K562 (cell line): ENCODE measurements at regions not wholly inside any gene's neighbourhood (a gene's known extent, or its start where the extent isn't known, plus 50 kb on each side); places are given as distances from the start of the nearest gene placed in this dataset.

Experiments
- ATAC-seq: fragments of 200-7000 bp; cut with Tn5 transposase; 3 replicates; pipeline ENCODE4 v1.9.1; 2020; ENCODE audit warnings: moderate library complexity
- BruUV-seq: library from RNA; stranded (reverse); fragments of 400-500 nt; replicated peaks from 2 replicates; lab custom pipeline; 2021; lab: Mats Ljungman, UMichigan
- CTCF ChIA-PET: fragments of 300-600 bp; formaldehyde crosslinking; extraction: SDS; loops from one replicate; lab custom pipeline; 2021; ENCODE audit warnings: low intra/inter-chr PET ratio; lab: Yijun Ruan, JAX
- POLR2A ChIA-PET: fragments of 300-600, 350-650 bp; sonication (Branson Sonifier 250); formaldehyde crosslinking; extraction: SDS; loops from one replicate; lab custom pipeline; 2021; ENCODE audit warnings: antibody characterized with exemption, inconsistent platforms; lab: Yijun Ruan, JAX
- DNase-seq, 4 experiments: peaks; one replicate each; pipeline versions ENCODE4 v3.0.0 to v3.0.0-alpha.2; 2011 to 2018; ENCODE audit warnings: low spot score in 3 of 4, mixed read lengths in 3 of 4; ENCODE audit errors: extremely low read depth in 1 of 4
- FAIRE-seq: peaks from 2 replicates; lab custom pipeline; 2011; peaks lifted over from hg19 to GRCh38; lab: Jason Lieb, UNC
- H2AFZ ChIP-seq: 2 replicates; pipeline ENCODE4 v1.6.0; 2011; ENCODE audit warnings: low read depth, low read length, control low read depth, inconsistent platforms
- H3K27ac ChIP-seq: fragments of 200-600 bp; 3 replicates; pipeline ENCODE4 v1.8.0; 2011; ENCODE audit warnings: low read depth, mild to moderate bottlenecking, control low read depth, inconsistent platforms, low read length, moderate library complexity, mixed read lengths; ENCODE audit errors: extremely low read depth
- H3K27me3 ChIP-seq, 2 experiments: fragments of 300-600 bp in 1 of 2; 2 replicates in 1 of 2; 3 replicates in 1 of 2; pipeline versions ENCODE4 v1.6.0 to v1.8.0; 2011; ENCODE audit warnings: inconsistent platforms in 2 of 2, low read length in 2 of 2, mild to moderate bottlenecking in 1 of 2, mixed read lengths in 1 of 2, moderate library complexity in 1 of 2; ENCODE audit not compliant: control insufficient read depth in 2 of 2, insufficient read depth in 2 of 2
- H3K36me3 ChIP-seq: fragments of 300-600 bp; 3 replicates; pipeline ENCODE4 v1.8.0; 2011; ENCODE audit warnings: mild to moderate bottlenecking, low read length, inconsistent platforms; ENCODE audit not compliant: control insufficient read depth, insufficient read depth
- H3K4me1 ChIP-seq, 2 experiments: fragments of 200-600 bp in 1 of 2; replicated peaks in 1 of 2; 2 replicates in 1 of 2; 3 replicates in 1 of 2; pipeline versions ENCODE4 v1.5.1 to v1.8.0; 2011; ENCODE audit warnings: inconsistent platforms in 2 of 2, low read length in 2 of 2, mild to moderate bottlenecking in 1 of 2, mixed read lengths in 1 of 2, moderate library complexity in 1 of 2; ENCODE audit not compliant: control insufficient read depth in 2 of 2, insufficient read depth in 2 of 2
- H3K4me2 ChIP-seq: 2 replicates; pipeline ENCODE4 v1.6.1; 2011; ENCODE audit warnings: low read length, control low read depth, inconsistent platforms, mixed read lengths; ENCODE audit not compliant: insufficient read depth
- H3K4me3 ChIP-seq: fragments of 200-600 bp; sonication (generic), shearing (Covaris generic); 2 replicates; pipeline ENCODE4 v1.5.1; 2016; ENCODE audit warnings: control low read depth, inconsistent platforms
- H3K79me2 ChIP-seq: fragments of 200-600 bp; 3 replicates; pipeline ENCODE4 v1.8.0; 2011; ENCODE audit warnings: low read length, inconsistent platforms; ENCODE audit not compliant: control insufficient read depth, insufficient read depth
- H3K9ac ChIP-seq, 2 experiments: 2 replicates each; pipeline versions ENCODE4 v1.6.0 to v1.6.1; 2011; ENCODE audit warnings: low read depth in 2 of 2, low read length in 2 of 2, control low read depth in 1 of 2, inconsistent platforms in 1 of 2, mild to moderate bottlenecking in 1 of 2, mixed read lengths in 1 of 2; ENCODE audit not compliant: insufficient read depth in 1 of 2
- H3K9me1 ChIP-seq: one replicate; pipeline ENCODE4 v1.6.0; 2011; ENCODE audit warnings: inconsistent platforms, mild to moderate bottlenecking, low read length, moderate library complexity; ENCODE audit not compliant: control insufficient read depth, insufficient read depth
- H3K9me3 ChIP-seq: replicated peaks from 2 replicates; pipeline ENCODE4 v1.5.1; 2011; ENCODE audit warnings: low read depth, low read length, inconsistent platforms; ENCODE audit not compliant: control insufficient read depth, insufficient read depth
- H4K20me1 ChIP-seq: replicated peaks from 2 replicates; pipeline ENCODE4 v1.6.1; 2011; ENCODE audit warnings: low read length, inconsistent platforms, mixed read lengths; ENCODE audit not compliant: control insufficient read depth, insufficient read depth
- CBFB ChIP-seq: sonication (generic); formaldehyde crosslinking; IDR thresholded peaks from 2 replicates; pipeline ENCODE4 v1.4.0; 2020; ENCODE audit warnings: mild to moderate bottlenecking, missing genetic modification reagents
- L3MBTL2 ChIP-seq: fragments of 450-650 bp; IDR thresholded peaks from 2 replicates; pipeline ENCODE4 v1.6.1; 2016; ENCODE audit warnings: mild to moderate bottlenecking, moderate library complexity
- NR4A1 ChIP-seq, 2 experiments: fragments of 250-450 bp in 1 of 2; fragments of 450-650 bp in 1 of 2; sonication (Bioruptor Pico) in 1 of 2; IDR thresholded peaks; 2 replicates each; pipeline versions ENCODE4 v1.4.0 to v1.6.1; 2016 to 2020; ENCODE audit warnings: mild to moderate bottlenecking in 2 of 2, missing compliant biosample characterization in 1 of 2, missing genetic modification characterization in 1 of 2, moderate library complexity in 1 of 2
- POU5F1 ChIP-seq: fragments of 150-350 bp; IDR thresholded peaks from 2 replicates; pipeline ENCODE4 v1.6.1; 2014; ENCODE audit warnings: borderline replicate concordance, low read length, low read depth, mild to moderate bottlenecking; ENCODE audit not compliant: partially characterized antibody
- PTRF ChIP-seq: fragments of 450-650 bp; IDR thresholded peaks from 2 replicates; pipeline ENCODE4 v1.6.1; 2016; ENCODE audit warnings: mild to moderate bottlenecking, missing genetic modification characterization, missing compliant biosample characterization
- RBM15 ChIP-seq: fragments of 200-400 bp; formaldehyde crosslinking; IDR thresholded peaks from 2 replicates; pipeline ENCODE4 v1.6.1; 2018; ENCODE audit warnings: mild to moderate bottlenecking, low read length, moderate library complexity; ENCODE audit not compliant: insufficient read depth
- SETDB1 ChIP-seq: IDR thresholded peaks from one replicate; pipeline ENCODE4 v1.6.1; 2012; ENCODE audit warnings: low read length, control low read depth, inconsistent platforms
- SREBF1 ChIP-seq: fragments of 150-350 bp; IDR thresholded peaks from 2 replicates; pipeline ENCODE4 v1.6.1; 2014; ENCODE audit warnings: antibody characterized with exemption, low read depth, low read length, borderline replicate concordance
- YBX1 ChIP-seq: fragments of 450-650 bp; IDR thresholded peaks from 2 replicates; pipeline ENCODE4 v1.7.1; 2016; ENCODE audit warnings: mild to moderate bottlenecking
- ZNF12 ChIP-seq: sonication (generic); formaldehyde crosslinking; IDR thresholded peaks from 2 replicates; pipeline ENCODE4 v1.4.0; 2020; ENCODE audit warnings: mild to moderate bottlenecking, missing genetic modification reagents
- ZNF239 ChIP-seq: fragments of 250-450 bp; sonication (Bioruptor Pico); IDR thresholded peaks from 2 replicates; pipeline ENCODE4 v1.4.0; 2020; ENCODE audit warnings: mild to moderate bottlenecking
- ZNF717 ChIP-seq: fragments of 250-450 bp; sonication (Bioruptor Pico); IDR thresholded peaks from 2 replicates; pipeline ENCODE4 v1.5.0; 2021
- WGBS: fragments of 100-300 bp; shearing (Covaris generic); methylation state at CpG from one replicate; pipeline ENCODE4 v1.1.6; 2016; ENCODE audit warnings: low coverage, mixed read lengths; ENCODE audit not compliant: insufficient coverage; ENCODE audit errors: missing lambda C conversion rate; 5-methylcytosine and 5-hydroxymethylcytosine counted together
- in situ Hi-C: fragments of 300-500 bp; cut with MboI; formaldehyde crosslinking; loops from 4 replicates; pipeline ENCODE4 v1.15.0; 2018; ENCODE audit warnings: inconsistent platforms, mixed read lengths
- intact Hi-C: fragments of 100-400 bp; cut with micrococcal nuclease; formaldehyde crosslinking; loops from 2 replicates; pipeline ENCODE4 v1.14.2; 2022
- TF ChIP-seq, protein P1 (sequence below): fragments of 450-650 bp; IDR thresholded peaks from 2 replicates; pipeline ENCODE4 v1.7.0; 2016; ENCODE audit warnings: borderline replicate concordance
- TF ChIP-seq, protein P2 (sequence below): fragments of 450-650 bp; IDR thresholded peaks from 2 replicates; pipeline ENCODE4 v1.6.1; 2016; ENCODE audit warnings: antibody characterized with exemption
- TF ChIP-seq, protein P3 (sequence below): fragments of 450-650 bp; IDR thresholded peaks from one replicate; pipeline ENCODE4 v1.6.1; 2018; ENCODE audit warnings: mild to moderate bottlenecking, moderate library complexity; ENCODE audit not compliant: partially characterized antibody

DNA sequence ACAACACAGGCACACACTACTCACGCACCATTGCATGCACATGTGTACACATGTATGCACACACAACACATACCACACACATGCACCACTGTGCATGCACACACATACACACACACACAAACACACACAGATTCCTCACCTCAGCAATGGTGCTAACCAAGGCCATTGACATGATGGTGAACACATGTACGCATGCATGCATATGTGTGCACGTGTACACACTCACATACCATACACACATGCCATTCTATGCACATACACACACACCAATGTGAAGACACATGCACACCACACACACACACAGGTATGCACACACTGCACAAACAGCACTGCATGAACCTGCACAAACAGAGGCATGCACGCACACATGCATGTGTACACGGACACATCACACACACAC is 976.0 kb downstream of the DCDC2C start:
- no peak overlapping the region for H3K4me2 ChIP-seq
- FAIRE-seq: no peak

DNA sequence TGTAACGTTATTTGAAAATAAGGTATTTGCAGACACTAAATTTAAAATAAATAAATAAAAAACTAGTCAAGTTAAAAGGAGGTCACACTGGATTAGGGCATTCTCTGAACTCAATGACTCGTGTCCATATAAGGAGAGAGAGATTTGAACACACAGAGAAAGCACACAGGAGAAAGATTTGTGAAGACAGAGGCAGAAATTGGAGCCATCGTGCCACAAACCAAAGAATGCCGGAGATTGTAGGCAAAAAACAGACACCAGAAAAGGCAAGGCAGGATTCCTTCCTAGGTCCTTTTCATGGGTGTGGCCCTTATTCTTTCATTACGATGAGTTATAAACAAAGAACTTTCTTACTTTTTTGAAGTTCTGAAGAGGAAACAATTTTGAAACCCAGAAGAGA is 981.5 kb downstream of the DCDC2C start:
- no peak for DNase-seq
- Histone ChIP-seq H3K9ac (no peak overlapping the region), H3K36me3 (no peaks in the 10 kb centered on the region), H3K79me2 (no peaks in the 10 kb centered on the region), H3K9me1 (no peaks in the 10 kb centered on the region), H3K27me3 (no peaks in the 10 kb centered on the region), H3K9me3 (peaks cover 2% of the 10 kb centered on the region; the same call in 1 of the 2 replicates), H3K4me3 (no peak overlapping the region), H3K4me2 (no peak overlapping the region), H3K4me1 (no peaks in the 10 kb centered on the region), H3K27ac (no peak overlapping the region), H2AFZ (no peak overlapping the region), H4K20me1 (no peaks in the 10 kb centered on the region)
- no TSS peak for BruUV-seq
- ChIA-PET CTCF (no interaction called here), POLR2A (no interaction called here)
- intact Hi-C loops: no loop called here
- 1% methylated on average over 5 of the region's 5 CpGs for WGBS
- FAIRE-seq: no peak
- no peak for TF ChIP-seq RBM15
- TF ChIP-seq YBX1: no peak
- TF ChIP-seq ZNF717: no peak
- TF ChIP-seq NR4A1 (CRISPR knock-in tag; IDR thresholded peaks at IDR 0.05): no peak
- no peak for TF ChIP-seq NR4A1 (tag; IDR thresholded peaks at IDR 0.05)
- no peak for TF ChIP-seq SREBF1
- TF ChIP-seq, protein P1, sequence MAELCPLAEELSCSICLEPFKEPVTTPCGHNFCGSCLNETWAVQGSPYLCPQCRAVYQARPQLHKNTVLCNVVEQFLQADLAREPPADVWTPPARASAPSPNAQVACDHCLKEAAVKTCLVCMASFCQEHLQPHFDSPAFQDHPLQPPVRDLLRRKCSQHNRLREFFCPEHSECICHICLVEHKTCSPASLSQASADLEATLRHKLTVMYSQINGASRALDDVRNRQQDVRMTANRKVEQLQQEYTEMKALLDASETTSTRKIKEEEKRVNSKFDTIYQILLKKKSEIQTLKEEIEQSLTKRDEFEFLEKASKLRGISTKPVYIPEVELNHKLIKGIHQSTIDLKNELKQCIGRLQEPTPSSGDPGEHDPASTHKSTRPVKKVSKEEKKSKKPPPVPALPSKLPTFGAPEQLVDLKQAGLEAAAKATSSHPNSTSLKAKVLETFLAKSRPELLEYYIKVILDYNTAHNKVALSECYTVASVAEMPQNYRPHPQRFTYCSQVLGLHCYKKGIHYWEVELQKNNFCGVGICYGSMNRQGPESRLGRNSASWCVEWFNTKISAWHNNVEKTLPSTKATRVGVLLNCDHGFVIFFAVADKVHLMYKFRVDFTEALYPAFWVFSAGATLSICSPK: no peak
- no peak for TF ChIP-seq ZNF239 (CRISPR knock-in tag)
- TF ChIP-seq, protein P2, sequence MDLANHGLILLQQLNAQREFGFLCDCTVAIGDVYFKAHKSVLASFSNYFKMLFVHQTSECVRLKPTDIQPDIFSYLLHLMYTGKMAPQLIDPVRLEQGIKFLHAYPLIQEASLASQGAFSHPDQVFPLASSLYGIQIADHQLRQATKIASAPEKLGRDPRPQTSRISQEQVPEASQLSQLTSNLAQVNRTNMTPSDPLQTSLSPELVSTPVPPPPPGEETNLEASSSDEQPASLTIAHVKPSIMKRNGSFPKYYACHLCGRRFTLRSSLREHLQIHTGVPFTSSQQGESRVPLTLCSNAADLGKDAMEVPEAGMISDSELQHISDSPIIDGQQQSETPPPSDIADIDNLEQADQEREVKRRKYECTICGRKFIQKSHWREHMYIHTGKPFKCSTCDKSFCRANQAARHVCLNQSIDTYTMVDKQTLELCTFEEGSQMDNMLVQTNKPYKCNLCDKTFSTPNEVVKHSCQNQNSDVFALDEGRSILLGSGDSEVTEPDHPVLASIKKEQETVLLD: no peak
- ATAC-seq: no peak
- in situ Hi-C loops: no loop called here

More for the DNA sequence above, 976.0 kb downstream of the DCDC2C start:
- H3K9ac ChIP-seq: no peak overlapping the region
- peaks cover 2% of the 10 kb centered on the region; the same call in 1 of the 2 replicates for H3K9me3 ChIP-seq
- no peak for ATAC-seq
- no peaks in the 10 kb centered on the region; the same call in 2 of the 3 replicates for H3K36me3 ChIP-seq
- H3K27me3 ChIP-seq: no peaks in the 10 kb centered on the region
- CTCF ChIA-PET: no interaction called here
- no peaks in the 10 kb centered on the region for H4K20me1 ChIP-seq
- no peak for TF ChIP-seq PTRF (tag)
- no peak for TF ChIP-seq POU5F1
- TF ChIP-seq, protein P3, sequence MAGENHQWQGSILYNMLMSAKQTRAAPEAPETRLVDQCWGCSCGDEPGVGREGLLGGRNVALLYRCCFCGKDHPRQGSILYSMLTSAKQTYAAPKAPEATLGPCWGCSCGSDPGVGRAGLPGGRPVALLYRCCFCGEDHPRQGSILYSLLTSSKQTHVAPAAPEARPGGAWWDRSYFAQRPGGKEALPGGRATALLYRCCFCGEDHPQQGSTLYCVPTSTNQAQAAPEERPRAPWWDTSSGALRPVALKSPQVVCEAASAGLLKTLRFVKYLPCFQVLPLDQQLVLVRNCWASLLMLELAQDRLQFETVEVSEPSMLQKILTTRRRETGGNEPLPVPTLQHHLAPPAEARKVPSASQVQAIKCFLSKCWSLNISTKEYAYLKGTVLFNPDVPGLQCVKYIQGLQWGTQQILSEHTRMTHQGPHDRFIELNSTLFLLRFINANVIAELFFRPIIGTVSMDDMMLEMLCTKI: no peak
- no peak for TF ChIP-seq ZNF12 (CRISPR knock-in tag)
- TF ChIP-seq L3MBTL2: no peak
- TF ChIP-seq CBFB (CRISPR knock-in tag): no peak
- no peak for TF ChIP-seq SETDB1
- TF ChIP-seq, all 486 proteins: peak for 0
- 0% methylated on average over 5 of the region's 5 CpGs for WGBS
- no peak overlapping the region for H3K27ac ChIP-seq
- H3K9me1 ChIP-seq: no peaks in the 10 kb centered on the region
- POLR2A ChIA-PET: no interaction called here
- H2AFZ ChIP-seq: no peak overlapping the region
- in situ Hi-C loops (no loop called here), intact Hi-C loops (no loop called here)
- BruUV-seq: no TSS peak
- H3K4me1 ChIP-seq: no peaks in the 10 kb centered on the region
- DNase-seq: no peak
- no peaks in the 10 kb centered on the region for H3K79me2 ChIP-seq
- H3K4me3 ChIP-seq: no peak overlapping the region
